HG02759 (cell line): ENCODE measurements at regions not wholly inside any gene's neighbourhood (a gene's known extent, or its start where the extent isn't known, plus 50 kb on each side); places are given as distances from the start of the nearest gene placed in this dataset.

ENCODE experiments used
- ATAC-seq: cut with Tn5 transposase; IDR thresholded peaks from one replicate; pipeline ENCODE4 v1.9.1; 2021; ENCODE audit warnings: mild to moderate bottlenecking, moderate library complexity; ENCODE audit not compliant: unreplicated experiment

DNA sequence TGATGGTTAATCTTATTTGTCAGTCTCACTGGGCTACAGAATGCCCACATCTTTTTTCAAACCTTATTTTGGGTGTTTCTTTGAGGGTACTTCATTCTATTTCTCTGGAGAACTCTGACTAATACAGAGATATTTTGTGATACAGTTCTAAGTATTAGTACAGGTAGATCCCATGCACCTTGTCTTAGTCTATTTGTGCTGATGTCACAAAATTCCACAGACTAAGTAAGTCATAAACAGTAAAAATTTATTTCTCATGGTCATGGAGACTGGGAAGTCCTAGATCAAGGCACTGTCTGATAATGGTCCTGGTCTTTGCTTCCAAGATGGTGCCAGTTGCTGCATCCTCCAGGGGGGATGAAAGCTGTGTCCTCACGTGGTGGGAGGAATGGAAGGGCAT is 68.6 kb upstream of the EPHA4 start:
- no peak for ATAC-seq

DNA sequence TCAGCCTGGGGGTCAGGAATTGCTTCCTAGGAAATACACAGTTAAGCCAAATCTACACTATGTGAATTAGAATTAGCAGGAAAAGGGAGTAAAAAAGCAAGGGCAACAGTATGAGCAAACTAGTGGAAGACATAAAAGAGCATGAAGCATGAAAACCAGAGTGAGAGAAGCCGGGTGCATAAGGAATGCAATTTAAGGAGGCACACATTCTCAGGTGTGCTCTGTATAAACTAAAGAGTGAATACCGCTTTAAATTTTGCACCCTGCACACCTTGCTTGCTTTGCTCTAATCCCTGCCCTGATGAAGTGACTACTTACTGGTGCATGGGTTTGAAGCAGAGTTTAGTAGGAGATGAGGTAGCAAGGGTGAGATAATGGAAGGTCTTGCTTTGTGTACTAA is 65.7 kb upstream of the EPHA4 start:
- ATAC-seq = no peak

DNA sequence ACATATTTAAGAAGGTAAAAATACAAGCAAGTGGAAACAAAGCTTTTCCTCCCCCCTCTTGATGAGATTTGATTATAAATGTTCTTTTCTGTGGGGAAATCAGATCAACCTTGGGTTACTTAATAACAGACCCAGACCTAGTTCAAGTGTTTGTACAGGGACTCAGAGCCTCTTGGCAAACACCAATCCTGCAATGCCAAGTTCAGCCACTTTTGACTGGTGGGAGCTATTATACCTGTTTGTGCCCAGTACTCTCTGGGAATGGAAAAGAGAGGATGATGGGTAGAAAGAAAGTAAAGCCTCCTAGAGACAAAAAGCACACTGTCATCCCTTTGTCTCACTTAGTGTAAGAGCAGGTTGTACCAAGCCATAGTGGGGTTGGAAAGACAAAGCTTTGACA is 63.8 kb upstream of the EPHA4 start:
- no peak for ATAC-seq

DNA sequence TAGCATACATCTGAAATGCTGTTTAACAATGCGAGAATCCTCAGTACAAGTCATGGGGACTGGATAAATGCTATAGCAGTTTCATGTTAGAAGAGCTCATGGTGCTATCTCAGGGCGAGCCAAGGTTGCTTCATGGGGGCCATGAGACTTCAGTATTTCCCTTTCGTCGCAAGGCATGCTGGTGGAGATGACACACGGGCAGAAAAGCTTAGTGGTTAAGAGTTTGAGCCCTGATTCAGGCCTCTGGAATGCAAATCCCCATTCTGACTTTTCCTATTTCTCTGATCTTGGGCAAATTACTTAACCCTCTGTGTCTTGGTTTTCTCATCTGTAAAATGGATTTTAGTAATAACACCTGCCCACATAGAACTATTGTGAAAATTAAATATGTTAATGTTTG is 57.4 kb upstream of the EPHA4 start:
- ATAC-seq = no peak

DNA sequence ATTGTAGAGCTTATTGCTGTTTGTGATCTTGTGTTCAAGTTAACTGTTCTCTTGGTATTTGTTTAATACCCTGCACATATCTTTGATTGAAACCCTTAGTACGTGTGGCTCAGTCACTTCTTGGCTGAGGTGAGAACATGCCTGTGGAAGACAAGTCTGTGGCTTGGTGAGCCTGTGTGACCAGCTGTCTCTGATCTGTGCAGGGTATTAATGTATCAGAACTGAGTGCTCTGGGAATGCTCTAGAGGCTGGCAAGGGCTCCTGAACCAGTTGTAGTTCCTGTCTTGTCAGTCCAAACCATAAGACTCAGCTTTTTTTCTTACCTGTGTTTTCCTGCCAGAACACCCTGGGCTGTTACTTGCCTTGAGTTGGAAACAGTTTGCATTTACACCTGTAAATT is 52.4 kb upstream of the EPHA4 start:
- ATAC-seq = no peak
